ENCODE measurements at regions not wholly inside any gene's neighbourhood (a gene's known extent, or its start where the extent isn't known, plus 50 kb on each side); places are given as distances from the start of the nearest gene placed in this dataset.
A peak's percentile ranks its signal among the peaks of the same experiment; 100 is the strongest.
"Not testable (repeated sequence)": the region's sequence is repeated elsewhere in the genome, so short reads cannot be mapped to it uniquely, and the experiment has no call there.

DNA sequence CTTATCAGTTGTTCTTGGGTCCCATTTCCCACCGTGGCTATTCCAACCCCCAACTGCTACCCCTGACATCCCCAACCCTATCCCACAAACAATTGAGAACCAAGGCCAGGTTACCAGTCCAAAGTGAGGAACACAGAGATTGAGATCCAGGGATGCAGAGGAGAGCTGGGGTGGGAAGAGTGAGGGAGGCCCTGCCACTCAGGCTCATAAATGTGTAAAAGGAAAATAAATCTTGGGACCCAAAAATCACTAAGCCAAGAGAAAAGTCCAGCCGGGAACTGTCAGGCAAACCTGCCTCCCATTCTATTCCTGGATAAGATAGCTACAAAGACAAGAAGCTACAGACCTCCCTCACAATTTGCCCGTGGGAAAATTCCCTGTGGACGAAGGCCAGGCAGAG lies 101.1 kb upstream of the DLG1 start:
- no peak overlapping the region for H3K4me3 Mint-ChIP-seq
- Histone ChIP-seq H3K27ac (ENCODE audit: low read depth, low read length) (no peak overlapping the region), H3K36me3 (ENCODE audit: insufficient read depth, low read length) (no peaks in the 10 kb centered on the region), H3K27me3 (ENCODE audit: insufficient read depth, low read length, poor library complexity, severe bottlenecking) (no peaks in the 10 kb centered on the region), H3K9me3 (ENCODE audit: low read length) (no peaks in the 10 kb centered on the region), H3K4me1 (ENCODE audit: insufficient read depth, low read length) (no peaks in the 10 kb centered on the region), H3K4me3 (ENCODE audit: low read length) (no peak overlapping the region)
- peaks cover 0 to 2% (median 0%) of the 10 kb centered on the region in 5 donors for H3K9me3 Mint-ChIP-seq
- POLR2A ChIA-PET, result no interaction called here
- peaks cover 5 to 21% of the 10 kb centered on the region in 2 donors for H3K27me3 Mint-ChIP-seq
- DNase-seq, result no peak
- CTCF ChIA-PET, result interaction anchor here (0.7 kb wide), 1 partner anchor 102 kb away, joined by 3 read pairs; no protein-coding TSS in a partner anchor
- H3K27ac Mint-ChIP-seq, result no peak overlapping the region
- peaks cover 0 to 8% (median 0%) of the 10 kb centered on the region in 3 donors for H3K4me1 Mint-ChIP-seq
- no peaks in the 10 kb centered on the region for H3K36me3 Mint-ChIP-seq

DNA sequence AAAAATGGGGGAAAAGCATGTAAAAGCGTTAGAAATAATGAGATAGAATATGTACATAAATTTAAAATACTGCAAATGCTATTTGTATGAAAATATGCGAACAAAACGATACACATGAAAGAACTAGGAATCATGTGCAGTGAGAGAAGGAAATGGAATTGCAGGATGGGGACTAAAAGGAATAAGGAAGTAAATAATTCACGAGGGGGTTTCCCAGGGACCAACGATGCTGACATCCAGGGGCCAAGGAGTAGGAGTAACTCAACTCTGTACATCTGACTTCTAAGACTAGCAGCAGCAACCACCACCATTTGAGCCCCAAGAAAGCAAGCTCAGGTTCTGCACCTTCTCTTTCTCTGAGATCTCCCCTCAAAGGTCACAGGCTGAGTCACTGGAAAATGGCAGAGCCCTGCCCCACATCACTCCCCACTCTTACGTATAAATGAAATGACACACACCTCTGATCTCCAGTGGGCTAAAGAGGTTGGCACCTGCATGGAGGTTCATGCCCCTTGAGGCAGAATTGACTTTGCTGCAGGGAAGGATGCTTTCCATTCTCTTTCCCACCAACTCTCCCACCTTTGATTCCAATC lies 100.0 kb upstream of the DLG1 start:
- Histone ChIP-seq H3K27me3 (ENCODE audit: insufficient read depth, low read length, poor library complexity, severe bottlenecking) (no peaks in the 10 kb centered on the region), H3K36me3 (ENCODE audit: insufficient read depth, low read length) (no peaks in the 10 kb centered on the region), H3K9me3 (ENCODE audit: low read length) (no peaks in the 10 kb centered on the region), H3K4me3 (ENCODE audit: low read length) (no peak overlapping the region), H3K27ac (ENCODE audit: low read depth, low read length) (no peak overlapping the region), H3K4me1 (ENCODE audit: insufficient read depth, low read length) (no peaks in the 10 kb centered on the region)
- Mint-ChIP-seq H3K4me3 (no peak overlapping the region), H3K27ac (no peak overlapping the region), H3K27me3 (peaks cover 8 to 22% of the 10 kb centered on the region in 2 donors), H3K4me1 (peaks cover 0 to 16% (median 1%) of the 10 kb centered on the region in 3 donors), H3K36me3 (no peaks in the 10 kb centered on the region), H3K9me3 (peaks cover 0 to 2% (median 0%) of the 10 kb centered on the region in 5 donors)
- DNase-seq, result no peak
- ChIA-PET POLR2A (no interaction called here), CTCF (no interaction called here)

DNA sequence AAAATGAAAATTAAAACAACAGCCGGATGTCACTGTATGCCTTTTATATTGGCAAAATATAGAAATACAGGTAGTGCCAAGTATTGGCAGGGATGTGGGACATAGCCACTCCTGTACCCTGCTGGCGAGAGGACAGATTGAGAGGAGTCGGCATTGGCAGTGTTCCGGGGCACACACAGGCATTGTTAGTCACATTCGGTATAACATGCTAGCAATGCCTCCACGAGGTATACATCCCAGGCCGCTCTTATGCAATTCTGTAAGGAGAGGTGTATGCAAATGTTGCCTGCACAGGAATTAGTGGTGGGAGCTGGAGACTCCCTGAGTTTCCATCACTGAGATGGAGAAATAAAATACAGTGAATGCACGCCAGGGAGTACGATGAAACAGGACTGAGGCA lies 99.4 kb upstream of the DLG1 start:
- H3K27me3 ChIP-seq (ENCODE audit: insufficient read depth, low read length, poor library complexity, severe bottlenecking), result no peaks in the 10 kb centered on the region
- H3K4me1 Mint-ChIP-seq, result peaks cover 0 to 19% (median 1%) of the 10 kb centered on the region in 3 donors
- H3K36me3 ChIP-seq (ENCODE audit: insufficient read depth, low read length), result no peaks in the 10 kb centered on the region
- H3K9me3 Mint-ChIP-seq, result peaks cover 0 to 2% (median 0%) of the 10 kb centered on the region in 5 donors
- DNase-seq, result no peak
- ChIA-PET CTCF (no interaction called here), POLR2A (no interaction called here)
- H3K9me3 ChIP-seq (ENCODE audit: low read length), result no peaks in the 10 kb centered on the region
- H3K27ac Mint-ChIP-seq, result no peak overlapping the region
- H3K4me3 Mint-ChIP-seq, result no peak overlapping the region
- H3K4me3 ChIP-seq (ENCODE audit: low read length), result no peak overlapping the region
- H3K27me3 Mint-ChIP-seq, result peaks cover 8 to 27% of the 10 kb centered on the region in 2 donors
- H3K4me1 ChIP-seq (ENCODE audit: insufficient read depth, low read length), result no peaks in the 10 kb centered on the region
- no peak overlapping the region for H3K27ac ChIP-seq (ENCODE audit: low read depth, low read length)
- no peaks in the 10 kb centered on the region for H3K36me3 Mint-ChIP-seq

DNA sequence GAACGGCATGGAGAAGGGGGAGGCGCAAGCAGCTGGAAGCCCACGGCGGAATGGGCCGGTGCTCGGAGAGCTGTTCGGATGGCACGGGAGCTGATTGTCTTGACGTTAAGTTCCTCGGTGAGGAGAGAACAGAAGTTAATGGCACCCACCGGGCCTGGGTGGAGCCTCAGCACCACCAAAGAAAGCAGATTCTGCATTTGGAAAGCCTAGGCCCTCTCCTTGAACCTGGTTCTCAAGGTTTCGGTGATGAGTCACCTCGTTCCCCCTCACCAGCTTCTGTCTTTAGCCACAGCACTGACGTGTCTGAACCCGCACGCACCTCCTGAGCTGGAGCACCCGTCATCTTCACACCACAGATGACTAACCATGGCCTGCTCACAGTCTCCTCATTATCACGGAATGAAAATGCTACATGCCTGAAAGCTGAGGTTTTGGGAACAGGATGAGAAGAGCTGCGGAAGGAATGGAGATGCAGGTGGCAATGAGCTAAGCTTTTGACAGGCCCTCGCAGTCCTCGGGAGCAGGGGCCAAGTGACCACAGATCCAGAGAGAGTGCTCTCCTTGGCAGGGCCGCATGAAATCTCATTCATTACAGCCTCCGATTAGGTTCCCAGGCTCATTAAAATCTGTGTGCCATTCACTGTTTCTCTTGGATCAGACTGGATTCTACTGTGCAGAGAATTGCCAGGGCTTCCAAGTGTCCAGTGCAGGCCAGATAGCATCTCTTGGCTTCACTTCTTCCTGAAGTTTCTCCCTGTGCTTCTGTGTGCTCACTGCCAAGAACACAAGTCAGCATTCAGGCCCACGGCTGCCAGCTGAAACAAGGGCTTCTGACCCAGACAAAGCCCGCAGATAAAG lies 96.3 kb upstream of the DLG1 start:
- CTCF ChIA-PET, result no interaction called here
- no peak overlapping the region for H3K27ac ChIP-seq (ENCODE audit: low read depth, low read length)
- peak in 3 of 5 donors; percentile 11 to 76 (median 20) for DNase-seq
- POLR2A ChIA-PET, result no interaction called here
- no peaks in the 10 kb centered on the region for H3K27me3 ChIP-seq (ENCODE audit: insufficient read depth, low read length, poor library complexity, severe bottlenecking)
- peak overlapping the region in 4 of 8 donors; percentile 17 to 68 (median 36) for H3K27ac Mint-ChIP-seq
- H3K4me1 Mint-ChIP-seq, result peaks cover 0 to 19% (median 1%) of the 10 kb centered on the region in 3 donors
- H3K9me3 ChIP-seq (ENCODE audit: low read length), result no peaks in the 10 kb centered on the region
- peak overlapping the region in 2 of 7 donors; percentile 15 to 27 for H3K4me3 Mint-ChIP-seq
- H3K4me3 ChIP-seq (ENCODE audit: low read length), result no peak overlapping the region
- no peaks in the 10 kb centered on the region for H3K36me3 ChIP-seq (ENCODE audit: insufficient read depth, low read length)
- no peaks in the 10 kb centered on the region for H3K4me1 ChIP-seq (ENCODE audit: insufficient read depth, low read length)
- no peaks in the 10 kb centered on the region for H3K36me3 Mint-ChIP-seq
- H3K9me3 Mint-ChIP-seq, result peaks cover 0 to 2% (median 0%) of the 10 kb centered on the region in 5 donors
- H3K27me3 Mint-ChIP-seq, result peaks cover 13 to 34% of the 10 kb centered on the region in 2 donors

DNA sequence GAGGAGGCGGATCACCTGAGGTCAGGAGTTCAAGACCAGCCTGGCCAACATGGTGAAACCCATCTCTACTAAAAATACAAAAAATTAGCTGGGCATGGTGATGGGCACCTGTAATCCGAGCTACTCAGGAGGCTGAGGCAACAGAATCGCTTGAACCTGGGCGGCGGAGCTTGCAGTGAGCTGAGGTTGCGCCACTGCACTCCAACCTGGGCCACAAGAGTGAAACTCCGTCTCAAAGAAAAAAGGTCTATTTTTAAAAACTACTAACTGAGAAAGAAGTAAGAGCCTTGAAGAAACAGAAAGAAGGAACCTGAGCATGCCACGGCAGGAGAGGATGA lies 95.7 kb upstream of the DLG1 start:
- Mint-ChIP-seq H3K27me3 (peaks cover 13 to 37% of the 10 kb centered on the region in 2 donors), H3K4me1 (peaks cover 0 to 19% (median 1%) of the 10 kb centered on the region in 3 donors), H3K27ac (peak overlapping the region in 2 of 8 donors; percentile 33 to 68), H3K4me3 (peak overlapping the region in 1 of 7 donors; percentile 27)
- H3K36me3 ChIP-seq (ENCODE audit: insufficient read depth, low read length); CTCF ChIA-PET; H3K27ac ChIP-seq (ENCODE audit: low read depth, low read length); H3K27me3 ChIP-seq (ENCODE audit: insufficient read depth, low read length, poor library complexity, severe bottlenecking); DNase-seq; POLR2A ChIA-PET; H3K4me3 ChIP-seq (ENCODE audit: low read length); H3K9me3 ChIP-seq (ENCODE audit: low read length); H3K36me3 Mint-ChIP-seq; H3K9me3 Mint-ChIP-seq; H3K4me1 ChIP-seq (ENCODE audit: insufficient read depth, low read length): not testable (repeated sequence)

DNA sequence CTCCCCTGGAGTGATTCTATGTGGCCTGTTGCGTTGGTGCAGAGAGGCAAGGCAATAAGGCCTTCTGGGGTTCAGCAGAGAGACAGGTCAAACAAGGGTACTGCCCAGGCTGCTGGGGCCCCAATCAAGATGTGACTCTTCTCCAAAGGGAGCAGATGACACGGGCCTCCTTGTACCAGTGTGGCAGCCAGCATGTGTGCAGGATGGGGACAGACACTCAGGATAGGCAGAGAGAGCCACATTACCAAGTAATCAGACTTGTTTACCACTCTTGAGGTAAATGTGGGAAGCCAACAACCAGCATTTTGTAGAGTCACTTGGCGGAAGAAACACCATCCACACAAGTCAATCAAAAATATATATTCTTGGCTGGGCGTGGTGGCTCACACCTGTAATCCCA lies 95.3 kb upstream of the DLG1 start:
- Mint-ChIP-seq H3K4me3 (peak overlapping the region in 1 of 7 donors; percentile 80), H3K27ac (no peak overlapping the region), H3K27me3 (peaks cover 13 to 40% of the 10 kb centered on the region in 2 donors), H3K36me3 (no peaks in the 10 kb centered on the region), H3K4me1 (peaks cover 0 to 19% (median 1%) of the 10 kb centered on the region in 3 donors), H3K9me3 (peaks cover 0 to 2% (median 0%) of the 10 kb centered on the region in 5 donors)
- no peaks in the 10 kb centered on the region for H3K27me3 ChIP-seq (ENCODE audit: insufficient read depth, low read length, poor library complexity, severe bottlenecking)
- H3K27ac ChIP-seq (ENCODE audit: low read depth, low read length), result no peak overlapping the region
- no peaks in the 10 kb centered on the region for H3K9me3 ChIP-seq (ENCODE audit: low read length)
- no peak overlapping the region for H3K4me3 ChIP-seq (ENCODE audit: low read length)
- no peaks in the 10 kb centered on the region for H3K4me1 ChIP-seq (ENCODE audit: insufficient read depth, low read length)
- no peak for DNase-seq
- ChIA-PET CTCF (no interaction called here), POLR2A (no interaction called here)
- no peaks in the 10 kb centered on the region for H3K36me3 ChIP-seq (ENCODE audit: insufficient read depth, low read length)

DNA sequence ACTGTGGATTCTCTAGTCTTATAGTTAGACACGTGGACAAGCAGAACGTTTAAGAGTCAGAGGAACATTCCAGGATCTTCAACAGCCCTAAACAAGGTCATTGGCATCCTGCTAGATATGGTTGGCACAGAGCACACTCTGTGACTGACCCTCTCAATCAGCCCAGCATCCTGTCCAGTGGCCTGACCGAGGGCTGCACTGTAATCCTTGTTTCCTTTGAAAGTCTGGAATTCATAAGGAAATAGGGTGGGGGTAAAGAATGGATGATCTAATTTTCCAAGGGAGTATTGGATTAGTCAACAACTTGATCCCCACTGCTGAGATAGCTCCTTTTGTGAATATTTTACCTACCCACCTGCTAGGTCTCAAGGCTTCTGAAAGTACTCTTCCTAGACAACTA lies 94.5 kb upstream of the DLG1 start:
- Histone ChIP-seq H3K36me3 (ENCODE audit: insufficient read depth, low read length) (no peaks in the 10 kb centered on the region), H3K4me1 (ENCODE audit: insufficient read depth, low read length) (no peaks in the 10 kb centered on the region), H3K27me3 (ENCODE audit: insufficient read depth, low read length, poor library complexity, severe bottlenecking) (no peaks in the 10 kb centered on the region), H3K9me3 (ENCODE audit: low read length) (no peaks in the 10 kb centered on the region), H3K4me3 (ENCODE audit: low read length) (no peak overlapping the region), H3K27ac (ENCODE audit: low read depth, low read length) (no peak overlapping the region)
- Mint-ChIP-seq H3K9me3 (peaks cover 0 to 2% (median 0%) of the 10 kb centered on the region in 5 donors), H3K36me3 (no peaks in the 10 kb centered on the region), H3K27me3 (peaks cover 10 to 44% of the 10 kb centered on the region in 2 donors), H3K4me3 (no peak overlapping the region), H3K4me1 (peaks cover 0 to 19% (median 1%) of the 10 kb centered on the region in 3 donors), H3K27ac (no peak overlapping the region)
- ChIA-PET POLR2A (no interaction called here), CTCF (no interaction called here)
- no peak for DNase-seq

DNA sequence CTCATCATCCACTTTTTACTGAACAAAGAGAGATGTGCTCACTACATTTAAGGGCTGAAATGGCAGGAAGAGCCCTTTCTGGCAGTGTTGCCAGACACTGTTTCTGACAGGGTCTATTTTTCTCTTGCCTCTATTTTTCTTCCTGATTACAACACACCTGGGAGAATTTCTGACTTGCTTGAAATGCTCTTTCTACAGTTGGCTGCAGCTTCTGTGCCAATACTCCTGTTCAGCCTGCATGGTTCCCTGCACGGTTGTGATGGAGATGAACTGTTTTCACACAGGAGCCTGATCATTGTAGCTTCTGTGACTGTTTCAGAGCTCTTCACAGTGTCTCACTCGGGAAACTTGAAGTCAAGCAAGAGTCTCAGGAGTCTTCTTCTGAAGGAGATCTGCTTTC lies 83.0 kb upstream of the DLG1 start:
- H3K4me3 ChIP-seq (ENCODE audit: low read length), result no peak overlapping the region
- H3K4me1 Mint-ChIP-seq, result no peaks in the 10 kb centered on the region
- no peak for DNase-seq
- H3K9me3 Mint-ChIP-seq, result no peaks in the 10 kb centered on the region
- H3K4me1 ChIP-seq (ENCODE audit: insufficient read depth, low read length), result no peaks in the 10 kb centered on the region
- no peaks in the 10 kb centered on the region for H3K27me3 ChIP-seq (ENCODE audit: insufficient read depth, low read length, poor library complexity, severe bottlenecking)
- H3K27ac ChIP-seq (ENCODE audit: low read depth, low read length), result no peak overlapping the region
- ChIA-PET POLR2A (no interaction called here), CTCF (no interaction called here)
- no peak overlapping the region for H3K4me3 Mint-ChIP-seq
- H3K27ac Mint-ChIP-seq, result no peak overlapping the region
- H3K36me3 Mint-ChIP-seq, result no peaks in the 10 kb centered on the region
- no peaks in the 10 kb centered on the region for H3K36me3 ChIP-seq (ENCODE audit: insufficient read depth, low read length)
- H3K9me3 ChIP-seq (ENCODE audit: low read length), result no peaks in the 10 kb centered on the region
- peaks cover 13 to 26% of the 10 kb centered on the region in 2 donors for H3K27me3 Mint-ChIP-seq

Data from CD8-positive, alpha-beta memory T cell (primary cell).